ENCODE measurements at regions not wholly inside any gene's neighbourhood (a gene's known extent, or its start where the extent isn't known, plus 50 kb on each side); places are given as distances from the start of the nearest gene placed in this dataset.
"Not testable (repeated sequence)": the region's sequence is repeated elsewhere in the genome, so short reads cannot be mapped to it uniquely, and the experiment has no call there.

GRCh38 chr16:86869288-86870022, 291.1 kb downstream of the FOXL1 start:
- DNase-seq: no peak

GRCh38 chr16:86870380-86870779, 292.0 kb downstream of the FOXL1 start:
- DNase-seq: no peak

- DNase-seq: no peak
These were observed 293.8 kb downstream of the FOXL1 start for GRCh38 chr16:86872131-86872530.

- DNase-seq: no peak
These were observed 294.5 kb downstream of the FOXL1 start for GRCh38 chr16:86872833-86873232.

GRCh38 chr16:86874141-86874540, 295.8 kb downstream of the FOXL1 start:
- DNase-seq: no peak

- DNase-seq: no peak
These were observed 298.1 kb downstream of the FOXL1 start for GRCh38 chr16:86876499-86876898.

GRCh38 chr16:86877108-86877507, 298.8 kb downstream of the FOXL1 start:
- no peak for DNase-seq

GRCh38 chr16:86877835-86878234, 299.5 kb downstream of the FOXL1 start:
- no peak for DNase-seq

- DNase-seq: no peak
These were observed 300.1 kb downstream of the FOXL1 start for GRCh38 chr16:86878236-86879080.

GRCh38 chr16:86879268-86879667, 300.9 kb downstream of the FOXL1 start:
- DNase-seq: no peak

- DNase-seq: no peak
These were observed 302.2 kb downstream of the FOXL1 start for GRCh38 chr16:86880316-86881117.

GRCh38 chr16:86881118-86881510, 302.8 kb downstream of the FOXL1 start:
- DNase-seq: no peak

- DNase-seq: peak; percentile 49
These were observed 303.5 kb downstream of the FOXL1 start for GRCh38 chr16:86881861-86882273.

- no peak for DNase-seq
These were observed 304.4 kb downstream of the FOXL1 start for GRCh38 chr16:86882586-86883280.

GRCh38 chr16:86883583-86884389, 305.4 kb downstream of the FOXL1 start:
- DNase-seq: no peak

GRCh38 chr16:86884390-86884650, 306.0 kb downstream of the FOXL1 start:
- no peak for DNase-seq

- DNase-seq: no peak
These were observed 306.8 kb downstream of the FOXL1 start for GRCh38 chr16:86885139-86885538.

- DNase-seq: no peak
These were observed 308.3 kb downstream of the FOXL1 start for GRCh38 chr16:86886651-86887050.

- no peak for DNase-seq
These were observed 309.1 kb downstream of the FOXL1 start for GRCh38 chr16:86887416-86887815.

GRCh38 chr16:86888231-86889053, 310.1 kb downstream of the FOXL1 start:
- no peak for DNase-seq

- DNase-seq: not testable (repeated sequence)
These were observed 310.7 kb downstream of the FOXL1 start for GRCh38 chr16:86889054-86889366.
